Limb (tissue), 2 donors: ENCODE measurements at regions not wholly inside any gene's neighbourhood (a gene's known extent, or its start where the extent isn't known, plus 50 kb on each side); places are given as distances from the start of the nearest gene placed in this dataset.

Source experiments
- DNase-seq, 2 donors: peaks; one replicate each; pipeline ENCODE4 v3.0.0-alpha.2; 2016; ENCODE audit errors: extremely low spot score in 2 of 2

DNA sequence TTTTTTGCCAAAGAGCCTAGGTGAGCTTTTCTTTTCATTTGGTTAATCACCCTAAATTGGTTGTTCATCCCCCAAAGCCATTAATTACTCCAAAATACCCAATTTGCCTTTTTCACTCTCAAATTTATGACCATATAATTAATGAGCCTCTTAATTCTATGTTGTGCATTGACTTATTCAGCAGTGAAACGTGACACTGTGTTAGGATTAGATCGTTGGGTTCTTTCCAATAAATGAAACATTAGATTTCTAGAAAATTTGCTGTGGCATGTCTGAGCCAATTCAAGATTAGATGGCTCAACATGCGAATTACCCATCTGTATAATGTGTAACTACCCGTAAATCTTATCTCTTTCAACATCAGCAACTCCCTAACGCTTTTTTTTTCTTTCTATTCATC is 273.4 kb downstream of the BMP4 start:
- no peak for DNase-seq

DNA sequence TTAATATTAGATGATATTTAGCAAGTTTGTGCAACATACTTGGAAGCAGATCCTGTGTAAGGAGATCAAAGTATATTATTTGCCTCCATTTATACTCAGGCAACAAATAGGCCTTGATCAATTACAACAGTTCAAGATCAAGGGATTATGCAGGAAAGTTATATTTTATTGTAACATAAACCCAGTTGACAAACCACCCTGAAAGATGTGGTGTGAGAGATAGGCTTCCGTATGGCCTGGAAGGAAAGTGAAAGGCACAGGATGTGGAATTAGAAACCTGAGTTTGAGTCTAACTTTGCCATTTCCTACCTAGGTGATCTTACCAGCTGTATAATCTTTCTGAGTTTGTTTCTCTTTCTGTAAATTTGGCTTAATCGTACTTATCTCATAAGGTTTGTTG is 284.1 kb downstream of the BMP4 start:
- DNase-seq, result no peak

DNA sequence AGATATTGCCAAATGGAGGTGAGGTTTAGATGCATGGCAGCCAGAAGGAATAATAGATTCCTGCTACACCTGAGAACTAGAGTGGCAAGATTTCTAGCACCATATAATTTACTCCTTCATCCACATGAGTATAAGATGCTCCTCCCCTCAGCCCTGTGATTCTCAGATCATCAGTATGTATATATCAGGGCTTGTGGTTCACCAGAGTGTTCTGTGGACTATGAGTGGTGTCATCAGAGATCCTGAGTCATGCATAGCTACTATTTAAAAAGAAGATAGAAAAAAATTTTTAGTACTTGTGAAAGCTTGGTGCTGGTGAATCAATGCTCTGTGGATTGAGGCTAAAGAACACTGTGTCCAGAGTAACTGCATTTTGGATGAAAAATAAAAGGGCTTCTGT is 285.9 kb downstream of the BMP4 start:
- no peak for DNase-seq

DNA sequence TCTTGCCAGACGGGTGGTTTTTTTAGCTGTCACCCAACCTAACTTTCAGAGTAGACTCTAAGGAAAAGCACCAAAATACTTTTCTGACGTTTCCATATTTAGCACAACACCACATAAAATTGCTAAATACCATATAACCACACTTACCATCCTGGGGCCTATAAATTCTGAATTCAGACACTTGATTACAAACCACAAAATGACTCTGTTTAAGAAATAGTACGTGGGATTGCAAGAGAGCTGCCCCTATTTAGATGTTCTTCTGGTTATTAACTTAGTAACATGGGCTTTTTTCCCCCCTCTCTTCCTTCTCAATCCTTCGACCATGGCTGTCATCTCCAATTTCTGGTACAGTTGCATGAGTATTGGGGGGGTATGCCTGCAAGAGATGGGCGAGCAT is 287.7 kb downstream of the BMP4 start:
- DNase-seq, result no peak

DNA sequence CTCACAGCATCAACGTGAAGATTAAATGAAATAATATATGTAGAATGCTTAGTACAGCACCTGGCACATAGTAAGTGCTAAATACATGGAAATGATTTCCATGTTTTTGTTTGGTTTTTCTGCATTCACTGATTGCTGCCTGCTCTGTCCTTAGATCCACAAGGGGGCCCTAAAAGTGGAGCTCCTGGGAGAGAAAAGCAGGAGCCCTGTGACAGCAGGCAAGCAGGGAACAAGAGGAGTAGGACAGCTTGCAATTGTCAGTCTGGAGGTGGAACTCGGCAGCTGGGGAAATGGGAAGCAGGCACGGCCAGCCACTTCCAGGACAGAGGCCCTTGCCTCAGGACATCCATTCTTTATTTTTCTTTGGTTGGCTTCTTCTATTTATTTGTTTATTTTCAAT is 292.9 kb downstream of the BMP4 start:
- DNase-seq, result no peak

DNA sequence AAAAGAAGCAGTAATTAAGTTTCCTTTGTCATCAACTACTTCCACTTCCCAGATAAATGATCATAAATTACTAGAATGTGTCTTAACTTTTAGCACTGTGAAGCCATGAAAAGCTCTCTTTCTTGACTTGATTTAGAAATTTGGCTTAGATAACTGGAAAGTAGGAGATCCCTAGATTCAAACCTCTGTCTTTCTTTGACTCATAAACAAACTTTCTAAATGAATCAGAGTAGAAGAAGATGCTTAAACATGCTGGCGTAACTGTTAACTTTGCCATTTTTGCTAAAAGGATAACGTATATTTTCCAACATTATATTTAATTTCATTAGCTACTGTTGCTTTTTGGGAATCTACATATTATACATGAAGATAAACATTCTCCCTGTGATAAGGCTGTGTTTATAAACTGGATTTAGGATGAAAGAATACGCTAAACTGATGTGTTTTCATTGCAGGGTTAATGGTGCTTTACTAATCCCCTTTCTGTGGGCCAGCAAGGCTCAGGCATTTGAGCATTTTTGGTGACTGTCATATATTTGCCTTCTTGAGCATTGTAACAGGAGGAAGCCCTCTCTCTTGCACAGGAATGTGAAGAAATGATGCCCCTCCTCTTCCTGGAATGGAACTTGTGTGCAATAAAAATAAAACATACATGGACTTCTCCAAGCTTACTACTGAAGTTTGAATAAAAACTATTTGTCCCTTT is 301.4 kb downstream of the BMP4 start:
- no peak for DNase-seq

DNA sequence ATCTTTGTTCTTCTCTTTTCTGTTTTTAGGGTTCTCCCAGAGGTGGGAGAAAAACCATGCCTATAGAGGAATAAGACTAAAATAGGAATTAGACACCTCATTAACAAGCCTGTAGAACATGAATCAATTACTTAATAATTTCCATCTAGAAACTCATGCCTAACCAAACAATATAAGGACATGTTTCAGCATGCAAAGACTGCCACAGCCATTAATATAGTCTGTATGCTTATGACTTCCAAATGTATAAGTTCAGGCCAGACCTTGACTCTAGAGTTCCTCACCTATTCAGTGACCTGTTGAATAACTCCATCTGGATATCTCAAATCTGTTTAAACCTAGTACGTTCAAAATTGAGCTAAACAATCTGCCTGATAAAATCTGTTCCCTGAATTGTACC is 304.6 kb downstream of the BMP4 start:
- DNase-seq, result no peak

- no peak for DNase-seq
Measured at GRCh38 chr14:53651096-53651740, 305.4 kb downstream of the BMP4 start.

- DNase-seq, result no peak
Measured at GRCh38 chr14:53646925-53647324, 309.7 kb downstream of the BMP4 start.

GRCh38 chr14:53640695-53641094 is 315.9 kb downstream of the BMP4 start:
- peak in 1 of 2 donors; percentile 43 for DNase-seq

DNA sequence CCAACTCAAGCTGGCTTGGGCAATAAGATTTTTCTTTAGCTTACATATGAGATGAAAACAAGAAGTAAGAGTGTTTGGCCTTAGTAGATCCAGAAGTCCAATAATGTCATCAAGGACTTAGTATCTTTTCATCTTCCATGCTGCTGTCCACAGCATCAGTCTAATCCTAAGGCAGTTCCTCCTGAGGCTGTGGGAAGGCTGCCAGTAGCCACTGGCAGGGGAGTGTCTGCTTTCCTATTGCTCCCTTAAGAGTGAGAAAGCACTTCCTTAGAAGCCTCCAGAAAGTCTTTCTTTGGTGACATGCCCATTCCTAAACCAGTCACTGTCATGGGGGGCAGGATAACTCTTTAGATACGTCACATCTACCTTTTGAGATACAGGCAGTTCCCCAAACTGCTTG is 317.7 kb downstream of the BMP4 start:
- no peak for DNase-seq

- no peak for DNase-seq
Measured at GRCh38 chr14:53634793-53635192, 321.8 kb downstream of the BMP4 start.

DNA sequence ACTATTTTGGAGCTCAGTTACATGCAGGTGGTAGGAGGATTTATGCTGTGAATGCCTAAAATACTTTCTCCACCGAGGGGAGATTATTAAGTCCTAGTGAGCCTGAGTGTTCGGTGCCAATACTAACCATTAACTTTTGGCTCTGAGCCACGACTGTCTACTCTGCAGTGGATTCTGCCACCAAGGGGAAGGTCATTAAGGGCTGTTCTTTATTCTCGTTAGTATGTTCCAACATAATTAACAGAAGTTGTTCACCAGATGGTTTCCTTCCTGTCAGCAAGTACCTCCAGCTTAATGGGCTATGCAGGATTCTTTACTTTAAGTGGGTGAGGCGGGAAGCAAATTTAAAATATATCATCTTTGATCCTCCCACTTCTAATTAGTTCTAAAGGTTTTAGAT is 326.3 kb downstream of the BMP4 start:
- DNase-seq, result peak; percentile 27 to 36

GRCh38 chr14:53628732-53629430 is 327.7 kb downstream of the BMP4 start:
- peak in 1 of 2 donors; percentile 34 for DNase-seq

GRCh38 chr14:53628261-53628660 is 328.4 kb downstream of the BMP4 start:
- DNase-seq, result no peak

- no peak for DNase-seq
Measured at GRCh38 chr14:53626761-53627160, 329.9 kb downstream of the BMP4 start.

DNA sequence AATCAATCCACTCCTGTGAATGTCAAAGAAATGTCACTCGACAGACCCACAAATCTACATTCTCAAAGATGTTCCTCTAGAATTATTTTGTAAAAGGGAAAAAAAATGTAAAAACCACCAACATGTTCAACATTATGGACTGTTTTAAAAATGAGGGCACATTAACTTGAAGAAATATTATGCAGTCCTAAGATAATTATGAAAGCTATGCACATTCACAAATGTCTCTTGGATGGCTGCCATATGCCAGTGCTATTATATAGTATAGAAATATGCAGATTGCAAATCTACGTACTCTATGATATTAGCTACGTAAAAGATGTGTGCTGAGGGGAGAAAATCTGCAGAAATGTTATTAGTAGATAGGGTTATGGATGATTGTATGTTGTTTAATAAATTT is 334.2 kb downstream of the BMP4 start:
- no peak for DNase-seq

GRCh38 chr14:53621921-53622320 is 334.7 kb downstream of the BMP4 start:
- no peak for DNase-seq

DNA sequence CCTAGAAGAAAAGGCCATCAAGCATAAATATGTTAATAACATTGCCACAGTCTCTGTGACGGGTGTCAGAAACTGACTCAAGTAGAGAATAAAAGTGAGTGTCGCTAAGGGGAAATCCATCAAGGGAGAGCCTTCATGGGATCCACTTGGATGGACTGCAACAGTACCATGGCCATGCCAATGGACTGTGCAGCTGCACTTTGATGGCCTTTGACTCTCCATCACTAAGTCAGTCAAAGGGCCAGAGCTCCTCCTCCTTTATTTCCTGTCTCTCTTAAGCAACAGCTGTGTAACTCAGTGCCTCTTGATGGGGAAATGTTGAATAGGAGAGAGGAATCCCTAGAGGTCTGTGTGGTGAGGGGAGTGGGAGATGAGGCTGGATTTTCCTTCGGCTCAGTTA is 335.2 kb downstream of the BMP4 start:
- DNase-seq, result no peak

DNA sequence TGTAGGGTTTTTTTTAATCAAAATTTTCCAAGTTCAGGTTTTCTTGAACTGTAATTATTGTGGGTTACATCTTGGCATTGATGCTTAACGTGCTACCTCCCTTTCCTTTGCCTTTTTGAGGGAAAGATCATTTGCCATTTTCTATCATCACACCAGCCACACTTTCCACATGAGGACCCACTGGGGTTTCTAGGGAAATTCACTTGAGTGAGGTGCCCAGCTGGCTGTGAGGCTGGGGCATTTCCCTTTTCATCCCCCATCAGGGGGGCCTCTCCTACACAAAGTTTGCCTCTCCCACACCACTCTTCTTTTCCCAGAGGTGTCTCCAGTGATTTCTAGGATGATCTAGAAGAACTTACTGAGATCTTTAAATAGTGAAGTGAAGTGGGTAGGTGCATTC is 335.7 kb downstream of the BMP4 start:
- DNase-seq, result no peak

GRCh38 chr14:53620317-53620716 is 336.3 kb downstream of the BMP4 start:
- peak in 1 of 2 donors; percentile 65 for DNase-seq

GRCh38 chr14:53619691-53620231 is 336.9 kb downstream of the BMP4 start:
- DNase-seq, result peak in 1 of 2 donors; percentile 60
